Endodermal cell (in vitro differentiated cells): ENCODE measurements at regions not wholly inside any gene's neighbourhood (a gene's known extent, or its start where the extent isn't known, plus 50 kb on each side); places are given as distances from the start of the nearest gene placed in this dataset.

Experiments used
- DNase-seq: peaks from one replicate; pipeline ENCODE4 v3.0.0-alpha.2; 2017
- H3K27ac ChIP-seq: 2 replicates; pipeline ENCODE4 v1.5.1; 2013; ENCODE audit warnings: mild to moderate bottlenecking, low read depth, low read length, moderate library complexity
- H3K27me3 ChIP-seq: 2 replicates; pipeline ENCODE4 v1.6.1; 2013; ENCODE audit warnings: mild to moderate bottlenecking, low read length, moderate library complexity; ENCODE audit not compliant: insufficient read depth, control insufficient read depth, poor library complexity, severe bottlenecking
- H3K36me3 ChIP-seq: 2 replicates; pipeline ENCODE4 v1.7.0; 2013; ENCODE audit warnings: mild to moderate bottlenecking, low read length, moderate library complexity; ENCODE audit not compliant: control insufficient read depth, insufficient read depth
- H3K4me1 ChIP-seq: one replicate; pipeline ENCODE4 v1.7.0; 2013; ENCODE audit warnings: low read length; ENCODE audit not compliant: control insufficient read depth, insufficient read depth
- H3K4me3 ChIP-seq: 2 replicates; pipeline ENCODE4 v1.5.1; 2013; ENCODE audit warnings: mild to moderate bottlenecking, low read length, moderate library complexity
- H3K9ac ChIP-seq: 2 replicates; pipeline ENCODE4 v1.6.1; 2013; ENCODE audit warnings: mild to moderate bottlenecking, low read length, moderate library complexity; ENCODE audit not compliant: poor library complexity, severe bottlenecking; ENCODE audit errors: extremely low read depth
- H3K9me3 ChIP-seq: 2 replicates; pipeline ENCODE4 v1.6.1; 2013; ENCODE audit warnings: mild to moderate bottlenecking, low read length, moderate library complexity; ENCODE audit not compliant: control insufficient read depth
- H3K27ac Mint-ChIP-seq: 2 replicates; pipeline ENCODE4 v1.8.0; 2020; ENCODE audit warnings: mixed read lengths
- H3K27me3 Mint-ChIP-seq: 2 replicates; pipeline ENCODE4 v1.8.0; 2021; ENCODE audit warnings: mild to moderate bottlenecking, mixed read lengths; ENCODE audit not compliant: insufficient read depth
- H3K36me3 Mint-ChIP-seq: 2 replicates; pipeline ENCODE4 v1.8.0; 2020; ENCODE audit warnings: low read depth, mixed read lengths
- H3K4me1 Mint-ChIP-seq: 2 replicates; pipeline ENCODE4 v1.8.0; 2020; ENCODE audit warnings: mixed read lengths
- H3K4me3 Mint-ChIP-seq: 2 replicates; pipeline ENCODE4 v1.8.0; 2020; ENCODE audit warnings: mild to moderate bottlenecking, moderate library complexity, mixed read lengths
- H3K9me3 Mint-ChIP-seq: 2 replicates; pipeline ENCODE4 v1.8.0; 2020; ENCODE audit warnings: mild to moderate bottlenecking, mixed read lengths
- CTCF ChIP-seq: fragments of 200-600 bp; sonication (generic); conservative IDR thresholded peaks from 2 replicates; pipeline ENCODE4 v1.5.0; 2021; ENCODE audit warnings: antibody characterized with exemption, mild to moderate bottlenecking
- WGBS, 2 experiments: methylation state at CpG; one replicate each; pipeline versions ENCODE4 v1.1.5 to v1.1.7; 2013; ENCODE audit warnings: missing lambda C conversion rate in 2 of 2, mixed read lengths in 1 of 2; ENCODE audit not compliant: insufficient coverage in 1 of 2, insufficient read length in 1 of 2; 5-methylcytosine and 5-hydroxymethylcytosine counted together

- H3K9me3 Mint-ChIP-seq = peaks cover 14% of the 10 kb centered on the region
- TF ChIP-seq CTCF = no peak
- H3K27me3 Mint-ChIP-seq = no peaks in the 10 kb centered on the region
- WGBS, 2 experiments = 93 to 97% methylated on average over 16 to 21 of the region's 21 CpGs
- no peaks in the 10 kb centered on the region for H3K36me3 Mint-ChIP-seq
- peak; percentile 33 for DNase-seq
- H3K9me3 ChIP-seq = no peaks in the 10 kb centered on the region
- H3K4me3 Mint-ChIP-seq = no peak overlapping the region
- no peak overlapping the region for H3K9ac ChIP-seq
- no peaks in the 10 kb centered on the region for H3K27me3 ChIP-seq
- no peak overlapping the region for H3K4me3 ChIP-seq
- H3K36me3 ChIP-seq = no peaks in the 10 kb centered on the region
- no peak overlapping the region for H3K27ac Mint-ChIP-seq
- H3K4me1 Mint-ChIP-seq = no peaks in the 10 kb centered on the region
- no peaks in the 10 kb centered on the region for H3K4me1 ChIP-seq
- no peak overlapping the region for H3K27ac ChIP-seq
These were observed 214.3 kb downstream of the DLL1 start for GRCh38 chr6:170076466-170077165.

- TF ChIP-seq CTCF = no peak
- Mint-ChIP-seq H3K9me3 (peaks cover 18% of the 10 kb centered on the region), H3K27ac (no peak overlapping the region)
These were observed 215.1 kb downstream of the DLL1 start for GRCh38 chr6:170075659-170076223.

GRCh38 chr6:170074907-170075306 is 216.0 kb downstream of the DLL1 start:
- Mint-ChIP-seq H3K36me3 (no peaks in the 10 kb centered on the region), H3K27ac (no peak overlapping the region), H3K27me3 (no peaks in the 10 kb centered on the region), H3K4me1 (no peaks in the 10 kb centered on the region), H3K4me3 (no peak overlapping the region), H3K9me3 (peaks cover 25% of the 10 kb centered on the region)
- peak; percentile 29 for DNase-seq
- H3K27ac ChIP-seq = no peak overlapping the region
- WGBS, 2 experiments = 94 to 97% methylated on average over 5 to 17 of the region's 17 CpGs
- no peak for TF ChIP-seq CTCF
- no peaks in the 10 kb centered on the region for H3K36me3 ChIP-seq
- no peaks in the 10 kb centered on the region for H3K9me3 ChIP-seq
- no peaks in the 10 kb centered on the region for H3K27me3 ChIP-seq
- H3K9ac ChIP-seq = no peak overlapping the region
- no peaks in the 10 kb centered on the region for H3K4me1 ChIP-seq
- no peak overlapping the region for H3K4me3 ChIP-seq

More at GRCh38 chr6:170075659-170076223, 215.1 kb downstream of the DLL1 start:
- H3K27me3 Mint-ChIP-seq = no peaks in the 10 kb centered on the region
- no peaks in the 10 kb centered on the region for H3K4me1 ChIP-seq
- H3K4me3 ChIP-seq = no peak overlapping the region
- no peak overlapping the region for H3K9ac ChIP-seq
- no peak overlapping the region for H3K27ac ChIP-seq
- peak; percentile 41 for DNase-seq
- WGBS, 2 experiments = 82 to 83% methylated on average over 11 to 19 of the region's 19 CpGs
- no peaks in the 10 kb centered on the region for H3K36me3 Mint-ChIP-seq
- H3K4me1 Mint-ChIP-seq = no peaks in the 10 kb centered on the region
- no peaks in the 10 kb centered on the region for H3K36me3 ChIP-seq
- no peaks in the 10 kb centered on the region for H3K9me3 ChIP-seq
- H3K4me3 Mint-ChIP-seq = no peak overlapping the region
- H3K27me3 ChIP-seq = no peaks in the 10 kb centered on the region
